ENCODE measurements at regions not wholly inside any gene's neighbourhood (a gene's known extent, or its start where the extent isn't known, plus 50 kb on each side); places are given as distances from the start of the nearest gene placed in this dataset.

DNA sequence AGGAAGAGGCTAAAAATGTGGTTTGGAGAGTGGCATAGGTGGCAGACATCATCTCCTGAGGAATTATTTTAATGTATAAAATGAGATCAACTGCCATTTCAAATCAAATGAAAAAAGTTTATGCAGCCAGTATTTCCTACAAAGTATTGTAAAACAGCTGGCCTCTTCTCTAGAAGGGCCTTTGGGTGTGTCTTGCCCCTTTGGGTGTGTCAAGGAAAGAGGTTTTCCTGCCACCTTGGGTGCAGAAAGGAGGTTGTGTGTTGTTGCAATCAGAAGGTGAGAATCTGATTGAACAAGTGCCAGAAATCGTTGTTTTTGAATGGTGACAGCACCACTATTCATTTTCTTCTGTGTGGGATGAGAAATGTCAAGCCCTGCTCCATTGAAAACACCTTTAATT is 127.4 kb downstream of the RMI1 start:
- Histone ChIP-seq H3K4me3 (no peak overlapping the region), H3K9me3 (no peaks in the 10 kb centered on the region), H3K4me1 (no peaks in the 10 kb centered on the region), H3K27ac (no peak overlapping the region), H3K27me3 (peaks cover 0 to 3% of the 10 kb centered on the region in 2 donors), H3K36me3 (no peaks in the 10 kb centered on the region)
- intact Hi-C loops (cut with DNase I; ENCODE audit: low total_unique reads), result no loop called here
- no peak for DNase-seq
- TF ChIP-seq, protein P1, sequence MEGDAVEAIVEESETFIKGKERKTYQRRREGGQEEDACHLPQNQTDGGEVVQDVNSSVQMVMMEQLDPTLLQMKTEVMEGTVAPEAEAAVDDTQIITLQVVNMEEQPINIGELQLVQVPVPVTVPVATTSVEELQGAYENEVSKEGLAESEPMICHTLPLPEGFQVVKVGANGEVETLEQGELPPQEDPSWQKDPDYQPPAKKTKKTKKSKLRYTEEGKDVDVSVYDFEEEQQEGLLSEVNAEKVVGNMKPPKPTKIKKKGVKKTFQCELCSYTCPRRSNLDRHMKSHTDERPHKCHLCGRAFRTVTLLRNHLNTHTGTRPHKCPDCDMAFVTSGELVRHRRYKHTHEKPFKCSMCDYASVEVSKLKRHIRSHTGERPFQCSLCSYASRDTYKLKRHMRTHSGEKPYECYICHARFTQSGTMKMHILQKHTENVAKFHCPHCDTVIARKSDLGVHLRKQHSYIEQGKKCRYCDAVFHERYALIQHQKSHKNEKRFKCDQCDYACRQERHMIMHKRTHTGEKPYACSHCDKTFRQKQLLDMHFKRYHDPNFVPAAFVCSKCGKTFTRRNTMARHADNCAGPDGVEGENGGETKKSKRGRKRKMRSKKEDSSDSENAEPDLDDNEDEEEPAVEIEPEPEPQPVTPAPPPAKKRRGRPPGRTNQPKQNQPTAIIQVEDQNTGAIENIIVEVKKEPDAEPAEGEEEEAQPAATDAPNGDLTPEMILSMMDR (IDR thresholded peaks at IDR 0.05), result no peak

DNA sequence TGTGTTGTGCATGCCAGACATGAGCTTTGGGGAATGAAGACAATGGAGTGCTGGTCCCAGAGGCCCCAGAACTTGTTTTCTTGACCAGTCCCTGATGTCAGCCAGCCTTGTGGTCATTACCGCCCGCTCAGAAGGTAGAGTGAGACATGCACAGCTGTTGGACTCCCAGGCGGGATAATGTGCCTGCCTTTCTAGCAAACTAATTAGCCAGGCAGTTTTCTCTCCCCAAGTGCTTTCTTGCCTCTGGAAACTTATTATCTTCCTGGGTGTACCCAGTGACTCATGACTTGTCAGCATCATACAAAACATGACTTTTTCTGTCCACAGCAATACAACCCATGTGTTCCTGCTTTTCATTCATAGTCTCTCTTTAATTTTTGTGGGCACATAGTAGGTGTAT is 131.1 kb downstream of the RMI1 start:
- Histone ChIP-seq H3K4me1 (no peaks in the 10 kb centered on the region), H3K27me3 (no peaks in the 10 kb centered on the region), H3K36me3 (no peaks in the 10 kb centered on the region), H3K9me3 (peaks cover 0 to 4% (median 0%) of the 10 kb centered on the region in 3 donors), H3K4me3 (no peak overlapping the region), H3K27ac (no peak overlapping the region)
- TF ChIP-seq, protein P1 (IDR thresholded peaks at IDR 0.05), result no peak
- intact Hi-C loops (cut with DNase I; ENCODE audit: low total_unique reads), result no loop called here
- no peak for DNase-seq

DNA sequence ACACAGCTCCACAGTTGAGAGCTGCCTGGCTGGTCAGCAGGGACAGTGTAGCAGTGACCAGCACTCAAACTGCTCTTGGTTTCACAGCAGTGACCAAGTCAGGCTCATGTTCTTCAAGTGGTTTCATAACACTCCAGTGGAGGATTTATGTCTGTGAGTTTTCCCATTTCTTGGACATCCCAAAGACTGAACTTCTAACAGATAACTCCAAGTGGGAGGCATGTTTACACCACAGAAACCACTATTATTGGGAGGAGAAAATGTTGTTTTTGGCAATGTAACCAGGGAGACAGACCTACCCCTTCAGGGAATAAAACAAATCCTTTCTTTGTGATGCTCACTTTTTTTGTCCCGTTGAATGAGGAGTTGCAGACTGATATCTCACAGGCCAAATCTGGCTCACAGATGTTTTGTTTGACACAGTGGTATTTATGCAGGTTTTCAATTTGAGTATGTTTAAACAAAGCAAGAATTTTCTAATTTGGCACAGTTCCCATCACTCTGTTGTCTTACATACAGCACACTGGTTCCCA is 141.5 kb downstream of the RMI1 start:
- DNase-seq, result no peak
- intact Hi-C loops (cut with DNase I; ENCODE audit: low total_unique reads), result no loop called here
- TF ChIP-seq, protein P1 (IDR thresholded peaks at IDR 0.05), result no peak

DNA sequence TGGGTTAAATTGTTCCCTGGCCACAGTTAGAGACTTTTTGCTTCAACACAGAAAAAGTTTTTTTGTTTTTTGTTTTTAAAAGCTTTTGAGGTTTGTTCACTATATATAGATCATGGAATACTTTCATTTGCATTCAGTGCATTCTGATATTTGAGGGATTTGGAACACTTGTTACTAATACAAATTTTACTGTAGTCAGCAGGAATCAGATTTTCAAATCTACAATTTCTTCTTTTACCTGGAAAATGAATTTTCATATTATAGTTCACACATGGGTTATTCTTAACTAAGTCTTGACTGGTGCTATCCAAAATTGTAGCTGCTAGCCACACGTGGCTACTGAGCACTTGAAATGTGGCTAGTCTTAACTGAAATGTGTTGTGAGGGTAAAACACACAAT is 142.0 kb downstream of the RMI1 start:
- intact Hi-C loops (cut with DNase I; ENCODE audit: low total_unique reads), result no loop called here
- no peak overlapping the region for H3K4me3 ChIP-seq
- H3K27ac ChIP-seq, result no peak overlapping the region
- TF ChIP-seq, protein P1 (IDR thresholded peaks at IDR 0.05), result no peak
- no peak for DNase-seq
- H3K4me1 ChIP-seq, result no peaks in the 10 kb centered on the region
- peaks cover 0 to 2% of the 10 kb centered on the region in 2 donors for H3K27me3 ChIP-seq
- H3K9me3 ChIP-seq, result no peaks in the 10 kb centered on the region
- H3K36me3 ChIP-seq, result no peaks in the 10 kb centered on the region

More for the DNA sequence above, 141.5 kb downstream of the RMI1 start:
- peaks cover 0 to 3% (median 0%) of the 10 kb centered on the region in 3 donors for H3K9me3 ChIP-seq
- no peaks in the 10 kb centered on the region for H3K36me3 ChIP-seq
- no peaks in the 10 kb centered on the region for H3K4me1 ChIP-seq
- no peak overlapping the region for H3K4me3 ChIP-seq
- H3K27ac ChIP-seq, result no peak overlapping the region
- peaks cover 0 to 2% of the 10 kb centered on the region in 2 donors for H3K27me3 ChIP-seq

DNA sequence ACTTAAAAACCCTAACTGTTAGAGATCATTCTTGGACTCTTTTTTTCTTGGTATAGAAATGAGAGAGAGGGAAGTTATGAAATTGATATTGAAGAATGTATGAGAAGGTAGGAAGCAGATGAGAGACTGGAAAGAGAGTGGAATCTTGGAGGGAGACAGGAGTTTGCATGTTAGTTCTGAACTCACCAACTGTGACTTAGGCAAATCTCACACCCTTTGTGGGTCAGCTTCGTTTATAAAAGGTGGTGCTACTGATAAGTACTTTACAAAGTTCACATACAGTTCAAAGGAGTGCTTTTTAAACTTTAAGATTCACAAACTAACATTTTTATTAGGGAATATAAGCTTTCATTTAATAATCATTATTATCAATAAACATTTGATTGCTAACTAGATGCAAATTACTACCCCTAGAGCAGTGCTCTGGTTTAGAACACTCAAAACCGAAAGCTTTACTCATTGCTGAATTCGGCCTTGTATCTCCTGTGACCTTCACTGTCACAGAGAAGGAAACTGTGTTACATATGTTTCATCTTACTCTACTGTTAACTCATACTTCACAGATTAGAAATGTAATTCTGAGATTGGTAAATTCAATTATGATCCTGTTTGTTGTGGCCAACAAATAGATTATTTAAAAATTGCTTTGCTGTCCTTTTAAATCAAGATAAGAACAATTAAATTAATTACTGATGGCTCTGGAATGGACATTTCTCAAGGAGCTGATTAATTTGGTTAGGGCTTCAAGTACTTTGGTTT is 143.2 kb downstream of the RMI1 start:
- H3K27me3 ChIP-seq, result peaks cover 0 to 2% of the 10 kb centered on the region in 2 donors
- no peaks in the 10 kb centered on the region for H3K36me3 ChIP-seq
- TF ChIP-seq, protein P1 (IDR thresholded peaks at IDR 0.05), result no peak
- intact Hi-C loops (cut with DNase I; ENCODE audit: low total_unique reads), result no loop called here
- H3K27ac ChIP-seq, result no peak overlapping the region
- H3K4me3 ChIP-seq, result no peak overlapping the region
- H3K9me3 ChIP-seq, result no peaks in the 10 kb centered on the region
- no peak for DNase-seq
- H3K4me1 ChIP-seq, result no peaks in the 10 kb centered on the region
